ENCODE measurements at regions not wholly inside any gene's neighbourhood (a gene's known extent, or its start where the extent isn't known, plus 50 kb on each side); places are given as distances from the start of the nearest gene placed in this dataset.

- no peaks in the 10 kb centered on the region for H3K79me2 ChIP-seq (replicated peaks; ENCODE audit: insufficient read depth, low read length)
- no peaks in the 10 kb centered on the region for H3K27me3 ChIP-seq (ENCODE audit: insufficient read depth, low read depth, low read length)
- no peak for TF ChIP-seq MXI1 (conservative IDR thresholded peaks at IDR 0.05; ENCODE audit: poor library complexity, severe bottlenecking)
- no peak for TF ChIP-seq EZH2 (IDR thresholded peaks at IDR 0.05; ENCODE audit: borderline replicate concordance, insufficient read depth, low read length, poor library complexity, severe bottlenecking)
- no peak for TF ChIP-seq CTCF (IDR thresholded peaks at IDR 0.05; ENCODE audit: poor library complexity, severe bottlenecking)
- TF ChIP-seq TAF1 (IDR thresholded peaks at IDR 0.05; ENCODE audit: low read depth): no peak
- TF ChIP-seq RAD21 (conservative IDR thresholded peaks at IDR 0.05): no peak
- no peak for TF ChIP-seq EP300 (conservative IDR thresholded peaks at IDR 0.05; ENCODE audit: poor library complexity, severe bottlenecking)
- no peak for TF ChIP-seq POLR2AphosphoS5 (IDR thresholded peaks at IDR 0.05)
- TF ChIP-seq REST (IDR thresholded peaks at IDR 0.05; ENCODE audit: borderline replicate concordance): no peak
- no peak for TF ChIP-seq SMC3 (conservative IDR thresholded peaks at IDR 0.05; ENCODE audit: poor library complexity)
- no peak overlapping the region for H3K27ac ChIP-seq (ENCODE audit: low read length)
- no peaks in the 10 kb centered on the region for H4K20me1 ChIP-seq (ENCODE audit: insufficient read depth)
- no peaks in the 10 kb centered on the region for H3K9me2 ChIP-seq (ENCODE audit: insufficient read depth, low read length)
- H3K4me2 ChIP-seq (ENCODE audit: low read length): no peak overlapping the region
- no peaks in the 10 kb centered on the region for H3F3A ChIP-seq (ENCODE audit: insufficient read depth, low read length, poor library complexity, severe bottlenecking)
- no peaks in the 10 kb centered on the region for H3K36me3 ChIP-seq (ENCODE audit: insufficient read depth, low read length)
- H2AFZ ChIP-seq (ENCODE audit: low read depth, low read length): no peak overlapping the region
- no peak overlapping the region for H3K9ac ChIP-seq (ENCODE audit: low read length)
- no peaks in the 10 kb centered on the region for H3K9me3 ChIP-seq (ENCODE audit: low read length)
- no peak overlapping the region for H3K4me3 ChIP-seq (ENCODE audit: low read length)
Measured at GRCh38 chr4:164617911-164618310, 136.0 kb upstream of the SMIM31 start.

GRCh38 chr4:164621886-164622521 is 131.9 kb upstream of the SMIM31 start:
- TF ChIP-seq TAF1 (IDR thresholded peaks at IDR 0.05; ENCODE audit: low read depth) (no peak), MXI1 (conservative IDR thresholded peaks at IDR 0.05; ENCODE audit: poor library complexity, severe bottlenecking) (no peak), SMC3 (conservative IDR thresholded peaks at IDR 0.05; ENCODE audit: poor library complexity) (no peak), RAD21 (conservative IDR thresholded peaks at IDR 0.05) (no peak), REST (IDR thresholded peaks at IDR 0.05; ENCODE audit: borderline replicate concordance) (no peak), EP300 (conservative IDR thresholded peaks at IDR 0.05; ENCODE audit: poor library complexity, severe bottlenecking) (no peak), CTCF (IDR thresholded peaks at IDR 0.05; ENCODE audit: poor library complexity, severe bottlenecking) (no peak)
- no peaks in the 10 kb centered on the region for H4K20me1 ChIP-seq (ENCODE audit: insufficient read depth)
- H3F3A ChIP-seq (ENCODE audit: insufficient read depth, low read length, poor library complexity, severe bottlenecking): no peaks in the 10 kb centered on the region
- H3K9me2 ChIP-seq (ENCODE audit: insufficient read depth, low read length): no peaks in the 10 kb centered on the region
- no peak overlapping the region for H3K4me2 ChIP-seq (ENCODE audit: low read length)
- H3K9me3 ChIP-seq (ENCODE audit: low read length): no peaks in the 10 kb centered on the region
- H3K79me2 ChIP-seq (replicated peaks; ENCODE audit: insufficient read depth, low read length): no peaks in the 10 kb centered on the region
- no peak overlapping the region for H3K4me3 ChIP-seq (ENCODE audit: low read length)
- no peak overlapping the region for H3K27ac ChIP-seq (ENCODE audit: low read length)
- no peaks in the 10 kb centered on the region for H3K36me3 ChIP-seq (ENCODE audit: insufficient read depth, low read length)
- no peak overlapping the region for H3K9ac ChIP-seq (ENCODE audit: low read length)
- H2AFZ ChIP-seq (ENCODE audit: low read depth, low read length): no peak overlapping the region
- no peaks in the 10 kb centered on the region for H3K27me3 ChIP-seq (ENCODE audit: insufficient read depth, low read depth, low read length)
